Ascending aorta (tissue), 2 donors: ENCODE measurements at regions not wholly inside any gene's neighbourhood (a gene's known extent, or its start where the extent isn't known, plus 50 kb on each side); places are given as distances from the start of the nearest gene placed in this dataset.
A peak's percentile ranks its signal among the peaks of the same experiment; 100 is the strongest.

Experiments
- DNase-seq, 2 donors: peaks; one replicate each; pipeline ENCODE4 v3.0.0-alpha.2; 2019; ENCODE audit warnings: low spot score in 2 of 2
- H3K27ac ChIP-seq, 2 donors: fragments of 200-600 bp; sonication (generic); one replicate each; pipeline ENCODE4 v1.5.1; 2016 to 2017; ENCODE audit warnings: mild to moderate bottlenecking in 1 of 2
- H3K27me3 ChIP-seq: fragments of 200-600 bp; sonication (generic); one replicate; pipeline ENCODE4 v1.5.1; 2017
- H3K36me3 ChIP-seq, 2 donors: fragments of 200-600 bp; sonication (generic); one replicate each; pipeline ENCODE4 v1.5.1; 2016
- H3K4me1 ChIP-seq, 2 donors: fragments of 200-600 bp; sonication (generic); one replicate each; pipeline ENCODE4 v1.5.1; 2016 to 2017; ENCODE audit warnings: mild to moderate bottlenecking in 1 of 2
- H3K4me3 ChIP-seq, 2 donors: fragments of 200-600 bp; sonication (generic); one replicate each; pipeline ENCODE4 v1.5.1; 2016 to 2017; ENCODE audit warnings: mild to moderate bottlenecking in 1 of 2
- H3K9me3 ChIP-seq, 2 donors: fragments of 200-600 bp; sonication (generic); one replicate each; pipeline ENCODE4 v1.5.1; 2016
- CTCF ChIP-seq, 3 experiments: fragments of 200-600 bp in 2 of 3; fragments of 450-650 bp in 1 of 3; sonication (generic) in 2 of 3; IDR thresholded peaks; one replicate each; pipeline ENCODE4 v1.5.1; 2016 to 2019; ENCODE audit warnings: antibody characterized with exemption in 3 of 3, mild to moderate bottlenecking in 1 of 3, moderate library complexity in 1 of 3
- intact Hi-C: fragments of 100-400 bp; cut with DNase I; formaldehyde crosslinking; loops from one replicate; pipeline ENCODE4 v1.15.1; 2023

GRCh38 chr14:96931751-96932150, 134.6 kb downstream of the VRK1 start:
- H3K36me3 ChIP-seq, result no peaks in the 10 kb centered on the region
- no peaks in the 10 kb centered on the region for H3K27me3 ChIP-seq
- H3K4me3 ChIP-seq, result no peak overlapping the region
- no peak overlapping the region for H3K27ac ChIP-seq
- H3K9me3 ChIP-seq, result no peaks in the 10 kb centered on the region
- intact Hi-C loops, result no loop called here
- no peak for DNase-seq
- H3K4me1 ChIP-seq, result no peaks in the 10 kb centered on the region
- TF ChIP-seq CTCF (IDR thresholded peaks at IDR 0.05), result no peak

GRCh38 chr14:96934638-96935330, 137.6 kb downstream of the VRK1 start:
- Histone ChIP-seq H3K27ac (no peak overlapping the region), H3K9me3 (no peaks in the 10 kb centered on the region), H3K4me3 (no peak overlapping the region), H3K27me3 (no peaks in the 10 kb centered on the region), H3K4me1 (no peaks in the 10 kb centered on the region), H3K36me3 (no peaks in the 10 kb centered on the region)
- no peak for DNase-seq
- intact Hi-C loops, result no loop called here
- TF ChIP-seq CTCF (IDR thresholded peaks at IDR 0.05), result no peak

- no peaks in the 10 kb centered on the region for H3K27me3 ChIP-seq
- no peaks in the 10 kb centered on the region for H3K4me1 ChIP-seq
- no peak overlapping the region for H3K27ac ChIP-seq
- no peaks in the 10 kb centered on the region for H3K9me3 ChIP-seq
- H3K36me3 ChIP-seq, result no peaks in the 10 kb centered on the region
- intact Hi-C loops, result no loop called here
- TF ChIP-seq CTCF (IDR thresholded peaks at IDR 0.05), result no peak
- DNase-seq, result no peak
- no peak overlapping the region for H3K4me3 ChIP-seq
These were observed 141.8 kb downstream of the VRK1 start for GRCh38 chr14:96938946-96939345.

GRCh38 chr14:96940009-96940408, 142.8 kb downstream of the VRK1 start:
- H3K36me3 ChIP-seq, result no peaks in the 10 kb centered on the region
- no peak for TF ChIP-seq CTCF (IDR thresholded peaks at IDR 0.05)
- H3K27ac ChIP-seq, result no peak overlapping the region
- no peak for DNase-seq
- H3K27me3 ChIP-seq, result no peaks in the 10 kb centered on the region
- no peaks in the 10 kb centered on the region for H3K9me3 ChIP-seq
- intact Hi-C loops, result no loop called here
- no peaks in the 10 kb centered on the region for H3K4me1 ChIP-seq
- H3K4me3 ChIP-seq, result no peak overlapping the region

GRCh38 chr14:96944297-96944696, 147.1 kb downstream of the VRK1 start:
- no peaks in the 10 kb centered on the region for H3K4me1 ChIP-seq
- no peak for DNase-seq
- H3K27me3 ChIP-seq, result no peaks in the 10 kb centered on the region
- no peaks in the 10 kb centered on the region for H3K9me3 ChIP-seq
- no peak overlapping the region for H3K27ac ChIP-seq
- no peak overlapping the region for H3K4me3 ChIP-seq
- intact Hi-C loops, result no loop called here
- TF ChIP-seq CTCF (IDR thresholded peaks at IDR 0.05), result no peak
- no peaks in the 10 kb centered on the region for H3K36me3 ChIP-seq

GRCh38 chr14:96945721-96946120, 148.5 kb downstream of the VRK1 start:
- no peak overlapping the region for H3K27ac ChIP-seq
- TF ChIP-seq CTCF (IDR thresholded peaks at IDR 0.05), result no peak
- peak in 1 of 2 donors; percentile 9 for DNase-seq

More at GRCh38 chr14:96945721-96946120, 148.5 kb downstream of the VRK1 start:
- Histone ChIP-seq H3K36me3 (no peaks in the 10 kb centered on the region), H3K4me3 (no peak overlapping the region), H3K4me1 (no peaks in the 10 kb centered on the region), H3K9me3 (no peaks in the 10 kb centered on the region), H3K27me3 (no peaks in the 10 kb centered on the region)
- intact Hi-C loops, result no loop called here
